ENCODE measurements at regions not wholly inside any gene's neighbourhood (a gene's known extent, or its start where the extent isn't known, plus 50 kb on each side); places are given as distances from the start of the nearest gene placed in this dataset.

GRCh38 chrX:117038918-117039440, 576.2 kb upstream of the CT83 start:
- no peak overlapping the region for H3K4me3 ChIP-seq (ENCODE audit: low read length)
- no peak for TF ChIP-seq CTCF (IDR thresholded peaks at IDR 0.05; ENCODE audit: insufficient read depth, low read depth, low read length, missing control alignments)
- DNase-seq (ENCODE audit: low read depth): no peak

GRCh38 chrX:117010243-117010642, 547.5 kb upstream of the CT83 start:
- no peak for DNase-seq (ENCODE audit: low read depth)
- H3K4me3 ChIP-seq (ENCODE audit: low read length): no peak overlapping the region
- no peak for TF ChIP-seq CTCF (IDR thresholded peaks at IDR 0.05; ENCODE audit: insufficient read depth, low read depth, low read length, missing control alignments)

- DNase-seq (ENCODE audit: low read depth): no peak
- H3K4me3 ChIP-seq (ENCODE audit: low read length): no peak overlapping the region
- no peak for TF ChIP-seq CTCF (IDR thresholded peaks at IDR 0.05; ENCODE audit: insufficient read depth, low read depth, low read length, missing control alignments)
Measured at GRCh38 chrX:117002981-117003380, 540.2 kb upstream of the CT83 start.

GRCh38 chrX:116975517-116975916, 512.7 kb upstream of the CT83 start:
- no peak overlapping the region for H3K4me3 ChIP-seq (ENCODE audit: low read length)
- TF ChIP-seq CTCF (IDR thresholded peaks at IDR 0.05; ENCODE audit: insufficient read depth, low read depth, low read length, missing control alignments): no peak
- DNase-seq (ENCODE audit: low read depth): no peak

- H3K4me3 ChIP-seq (ENCODE audit: low read length): no peak overlapping the region
- DNase-seq (ENCODE audit: low read depth): no peak
- TF ChIP-seq CTCF (IDR thresholded peaks at IDR 0.05; ENCODE audit: insufficient read depth, low read depth, low read length, missing control alignments): no peak
Measured at GRCh38 chrX:116972362-116972761, 509.6 kb upstream of the CT83 start.

- TF ChIP-seq CTCF (IDR thresholded peaks at IDR 0.05; ENCODE audit: insufficient read depth, low read depth, low read length, missing control alignments): peak; percentile 28
- H3K4me3 ChIP-seq (ENCODE audit: low read length): no peak overlapping the region
- peak; percentile 9 for DNase-seq (ENCODE audit: low read depth)
Measured at GRCh38 chrX:116961872-116962582, 499.3 kb upstream of the CT83 start.

GRCh38 chrX:116930311-116930710, 467.5 kb upstream of the CT83 start:
- H3K4me3 ChIP-seq (ENCODE audit: low read length): no peak overlapping the region
- no peak for DNase-seq (ENCODE audit: low read depth)
- TF ChIP-seq CTCF (IDR thresholded peaks at IDR 0.05; ENCODE audit: insufficient read depth, low read depth, low read length, missing control alignments): no peak
